D341Med (cell line): ENCODE measurements at regions not wholly inside any gene's neighbourhood (a gene's known extent, or its start where the extent isn't known, plus 50 kb on each side); places are given as distances from the start of the nearest gene placed in this dataset.

ENCODE experiments used
- DNase-seq: peaks from one replicate; pipeline ENCODE4 v3.0.0; 2012; ENCODE audit warnings: low spot score

DNA sequence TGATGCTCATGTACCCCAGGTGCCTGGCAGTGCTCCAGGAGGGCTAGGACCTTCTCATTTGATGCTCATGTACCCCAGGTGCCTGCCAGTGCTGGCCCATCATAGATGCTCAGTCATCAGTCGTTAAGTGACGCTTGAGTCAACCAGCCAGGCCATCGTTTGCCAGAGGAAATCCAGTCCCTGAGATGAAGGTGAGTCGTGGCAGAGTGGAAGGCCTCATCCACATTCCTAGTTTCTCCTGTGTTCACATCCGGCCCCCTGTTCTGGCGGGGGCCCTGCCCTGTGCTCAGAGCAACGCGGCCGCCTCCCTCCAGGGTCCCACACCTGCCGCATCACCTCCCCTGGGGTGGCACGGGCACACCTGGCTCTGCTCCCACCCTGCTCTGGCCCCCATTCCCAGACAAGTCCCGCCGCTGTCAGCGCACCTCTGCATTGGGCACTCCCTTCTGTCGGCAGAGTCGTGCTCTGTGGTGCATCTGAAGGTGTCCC is 279.9 kb downstream of the BRD1 start:
- DNase-seq: no peak

- DNase-seq: no peak
Observed at GRCh38 chr22:49546811-49547585, 280.7 kb downstream of the BRD1 start.

- DNase-seq: no peak
Observed at GRCh38 chr22:49545606-49546005, 282.1 kb downstream of the BRD1 start.

- DNase-seq: no peak
Observed at GRCh38 chr22:49544286-49544685, 283.4 kb downstream of the BRD1 start.

DNA sequence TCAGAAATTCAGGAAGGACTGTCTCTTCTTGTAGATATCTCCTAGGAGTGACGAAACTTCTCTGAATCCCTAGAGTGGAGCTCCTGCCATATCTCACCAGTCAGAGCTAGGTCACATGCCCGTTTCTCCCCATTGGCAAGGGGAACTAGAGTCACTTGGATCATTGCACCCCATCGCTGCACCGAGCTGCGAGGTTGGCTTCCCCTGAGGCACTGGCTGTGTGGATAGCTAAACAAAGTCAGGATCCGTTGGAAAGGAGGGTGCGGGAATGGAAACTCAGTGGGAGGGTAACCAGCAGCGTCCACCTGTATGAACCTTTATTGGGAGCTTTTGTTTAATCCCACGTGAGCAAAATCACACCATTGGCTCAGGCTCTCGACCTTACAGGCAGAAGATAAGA is 283.8 kb downstream of the BRD1 start:
- no peak for DNase-seq

- no peak for DNase-seq
Observed at GRCh38 chr22:49541693-49542230, 285.9 kb downstream of the BRD1 start.

GRCh38 chr22:49540913-49541692 is 286.6 kb downstream of the BRD1 start:
- no peak for DNase-seq

- DNase-seq: no peak
Observed at GRCh38 chr22:49540084-49540912, 287.4 kb downstream of the BRD1 start.

DNA sequence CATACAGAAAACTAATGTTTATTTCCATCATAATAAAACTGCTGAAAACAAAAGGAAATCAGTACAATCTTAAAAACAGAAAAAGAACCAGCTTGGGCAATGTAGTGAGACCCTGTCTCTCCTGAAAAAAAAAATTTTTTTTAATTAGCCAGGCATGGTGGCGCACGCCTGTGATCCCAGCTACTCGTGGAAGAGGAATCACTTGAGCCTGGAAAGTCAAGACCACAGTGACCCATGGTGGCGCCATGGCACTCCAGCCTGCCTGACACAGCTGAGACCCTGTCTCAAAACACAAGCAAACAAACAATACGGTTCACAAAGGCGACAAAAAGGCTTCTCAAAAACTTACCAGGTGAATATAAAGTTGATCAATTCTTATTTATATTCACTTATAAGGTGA is 289.7 kb downstream of the BRD1 start:
- no peak for DNase-seq

- DNase-seq: no peak
Observed at GRCh38 chr22:49536571-49537131, 291.0 kb downstream of the BRD1 start.

DNA sequence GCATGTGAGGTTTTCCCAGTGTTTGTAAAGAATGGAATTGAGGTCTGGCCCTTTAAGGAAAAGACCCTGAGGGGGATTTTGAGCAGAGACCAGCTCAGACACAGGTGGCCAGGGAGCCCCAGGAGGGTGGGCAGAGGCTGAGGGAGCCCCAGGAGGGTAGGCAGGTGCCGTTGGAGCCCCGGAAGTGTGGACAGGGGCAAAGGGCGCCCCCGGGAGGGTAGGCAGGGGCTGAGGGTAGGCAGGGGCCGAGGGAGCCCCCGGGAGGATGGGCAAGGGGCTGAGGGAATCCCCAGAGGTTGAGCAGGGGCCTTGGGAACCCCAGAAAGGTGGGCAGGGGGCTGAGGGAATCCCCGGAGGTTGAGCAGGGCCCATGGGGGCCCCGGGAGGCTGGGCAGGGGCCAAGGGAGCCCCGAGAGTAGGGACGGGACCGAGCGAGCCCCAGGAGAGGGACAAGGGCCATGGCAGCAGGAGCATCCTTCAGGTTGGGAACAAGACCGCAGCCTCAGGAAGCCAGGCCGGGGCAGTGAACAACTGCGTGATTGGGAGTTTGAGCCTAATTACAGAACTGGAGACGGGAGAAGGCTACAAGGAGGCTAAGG is 292.0 kb downstream of the BRD1 start:
- no peak for DNase-seq

- DNase-seq: no peak
Observed at GRCh38 chr22:49535126-49535525, 292.5 kb downstream of the BRD1 start.

DNA sequence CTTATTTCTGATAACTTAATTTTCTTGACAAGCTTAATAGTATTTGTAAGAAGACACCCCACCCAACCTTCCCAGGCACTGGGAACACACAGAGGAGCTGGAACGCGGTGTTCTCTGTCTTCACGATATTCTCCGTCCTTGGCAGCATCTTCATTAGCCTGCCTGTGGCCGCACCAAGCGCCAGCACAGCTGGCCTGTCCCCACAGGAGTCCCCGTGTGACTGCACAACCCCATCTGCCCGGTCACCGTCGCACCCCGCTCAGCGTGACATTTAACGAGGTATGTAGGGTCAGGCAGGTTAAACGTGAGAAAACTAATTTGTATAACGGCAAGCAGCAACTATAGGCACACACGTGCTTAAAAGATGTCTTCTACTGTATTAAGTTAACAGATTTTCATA is 293.3 kb downstream of the BRD1 start:
- DNase-seq: no peak

DNA sequence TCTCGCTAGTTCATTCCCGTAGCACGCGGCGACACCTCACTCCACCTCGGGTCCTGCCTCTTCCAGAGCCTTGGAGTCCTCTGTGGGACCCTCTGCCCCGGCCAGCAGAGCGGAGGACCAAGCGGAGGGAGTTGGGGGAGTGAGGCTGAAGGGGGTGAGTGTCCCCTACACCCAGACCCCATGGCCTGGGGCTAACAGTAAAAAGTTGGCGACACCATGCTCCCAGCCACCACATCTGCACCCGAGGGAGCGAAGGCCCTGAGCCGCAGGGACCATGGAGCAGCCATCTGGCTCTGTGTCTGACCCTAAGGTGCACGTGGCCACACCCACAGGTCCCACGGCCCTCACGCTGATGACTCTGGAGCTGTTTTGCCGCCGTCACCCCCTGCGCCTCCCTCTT is 293.8 kb downstream of the BRD1 start:
- DNase-seq: no peak

DNA sequence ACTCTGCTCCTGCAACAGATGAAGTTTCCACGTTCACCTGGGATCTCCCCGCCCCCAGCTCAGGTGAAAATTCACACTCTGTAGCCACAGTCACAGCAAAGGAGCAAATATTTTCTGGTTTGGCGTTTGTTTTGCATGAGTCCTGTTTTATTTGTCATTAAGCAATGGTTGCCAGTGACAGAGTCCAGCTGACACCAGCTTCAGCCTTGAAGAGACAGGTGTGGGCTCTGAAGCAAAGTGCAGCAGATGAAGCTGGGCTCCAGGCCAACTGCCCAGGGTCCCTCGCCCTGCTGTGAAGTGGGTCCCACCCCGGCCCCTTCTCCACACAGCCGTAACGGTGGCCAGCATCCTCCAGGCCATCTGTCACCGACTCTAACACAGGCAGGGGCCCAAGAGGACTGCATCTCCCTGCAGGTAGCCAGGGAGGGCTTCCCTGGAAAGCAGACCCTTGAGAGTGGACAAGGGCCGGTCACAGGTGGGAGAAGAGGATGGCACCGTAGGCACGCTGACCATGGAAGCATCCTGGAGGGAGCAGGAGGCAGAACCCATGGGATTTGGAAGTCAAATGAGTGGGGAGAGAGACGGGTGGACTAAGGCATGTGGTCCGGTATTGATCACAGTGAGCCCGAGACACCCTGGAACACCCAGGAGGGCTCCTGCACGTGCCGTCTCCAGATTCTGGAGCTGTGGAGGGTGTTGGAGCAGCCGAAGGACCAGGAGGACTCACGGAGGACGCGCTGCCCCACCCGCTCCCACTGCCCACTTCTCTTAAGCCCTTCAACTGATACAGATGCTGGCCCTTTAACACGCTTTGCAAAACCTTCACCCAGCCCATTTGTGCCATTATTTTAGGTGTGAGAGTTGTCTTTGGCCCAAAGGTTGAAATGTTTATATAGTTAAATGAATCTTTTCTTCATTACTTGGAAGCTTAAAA is 294.5 kb downstream of the BRD1 start:
- no peak for DNase-seq

- DNase-seq: no peak
Observed at GRCh38 chr22:49531368-49531791, 296.3 kb downstream of the BRD1 start.

- DNase-seq: no peak
Observed at GRCh38 chr22:49530671-49531367, 296.9 kb downstream of the BRD1 start.

- no peak for DNase-seq
Observed at GRCh38 chr22:49528420-49528720, 299.3 kb downstream of the BRD1 start.

GRCh38 chr22:49527611-49528419 is 299.9 kb downstream of the BRD1 start:
- no peak for DNase-seq
